Bronchial epithelial cell (primary cell): ENCODE measurements at regions not wholly inside any gene's neighbourhood (a gene's known extent, or its start where the extent isn't known, plus 50 kb on each side); places are given as distances from the start of the nearest gene placed in this dataset.

Source experiments
- DNase-seq: peaks from one replicate; pipeline ENCODE4 v3.0.0-alpha.2; 2010; ENCODE audit warnings: low read depth
- FAIRE-seq: peaks from 2 replicates; lab custom pipeline; 2011; peaks lifted over from hg19 to GRCh38; lab: Jason Lieb, UNC
- H3K27me3 ChIP-seq: 2 replicates; pipeline ENCODE4 v1.5.1; 2011; ENCODE audit warnings: low read length; ENCODE audit not compliant: control insufficient read depth, insufficient read depth
- H3K36me3 ChIP-seq: 2 replicates; pipeline ENCODE4 v1.5.1; 2011; ENCODE audit warnings: low read length; ENCODE audit not compliant: control insufficient read depth, insufficient read depth
- H3K4me3 ChIP-seq: 2 replicates; pipeline ENCODE4 v1.5.1; 2011; ENCODE audit warnings: mild to moderate bottlenecking, low read depth, low read length, control low read depth
- CTCF ChIP-seq: IDR thresholded peaks from 2 replicates; pipeline ENCODE4 v1.5.1; 2011; ENCODE audit warnings: mild to moderate bottlenecking, moderate library complexity, low read length, control low read depth, inconsistent platforms; ENCODE audit not compliant: insufficient read depth, severe bottlenecking

GRCh38 chr1:17893891-17894631, 138.9 kb downstream of the ACTL8 start:
- FAIRE-seq: no peak
- H3K27me3 ChIP-seq: no peaks in the 10 kb centered on the region
- DNase-seq: no peak
- no peak overlapping the region for H3K4me3 ChIP-seq
- no peaks in the 10 kb centered on the region for H3K36me3 ChIP-seq
- no peak for TF ChIP-seq CTCF

GRCh38 chr1:17895401-17895800, 140.3 kb downstream of the ACTL8 start:
- Histone ChIP-seq H3K4me3 (no peak overlapping the region), H3K36me3 (no peaks in the 10 kb centered on the region), H3K27me3 (no peaks in the 10 kb centered on the region)
- TF ChIP-seq CTCF: no peak
- DNase-seq: no peak
- FAIRE-seq: no peak

- no peaks in the 10 kb centered on the region for H3K27me3 ChIP-seq
- FAIRE-seq (no peak), DNase-seq (no peak)
- H3K4me3 ChIP-seq: no peak overlapping the region
- H3K36me3 ChIP-seq: no peaks in the 10 kb centered on the region
- TF ChIP-seq CTCF: no peak
Measured at GRCh38 chr1:17895986-17896385, 140.9 kb downstream of the ACTL8 start.

GRCh38 chr1:17903386-17903785, 148.3 kb downstream of the ACTL8 start:
- no peaks in the 10 kb centered on the region for H3K36me3 ChIP-seq
- no peak for TF ChIP-seq CTCF
- no peak for DNase-seq
- no peak for FAIRE-seq
- H3K27me3 ChIP-seq: no peaks in the 10 kb centered on the region
- no peak overlapping the region for H3K4me3 ChIP-seq

GRCh38 chr1:17904290-17904689, 149.2 kb downstream of the ACTL8 start:
- no peak for TF ChIP-seq CTCF
- FAIRE-seq: no peak
- no peaks in the 10 kb centered on the region for H3K27me3 ChIP-seq
- no peaks in the 10 kb centered on the region for H3K36me3 ChIP-seq
- H3K4me3 ChIP-seq: no peak overlapping the region
- DNase-seq: no peak

- no peak for FAIRE-seq
- DNase-seq: no peak
- Histone ChIP-seq H3K4me3 (no peak overlapping the region), H3K36me3 (no peaks in the 10 kb centered on the region), H3K27me3 (no peaks in the 10 kb centered on the region)
- no peak for TF ChIP-seq CTCF
Measured at GRCh38 chr1:17907999-17908398, 152.9 kb downstream of the ACTL8 start.
